ENCODE measurements at regions not wholly inside any gene's neighbourhood (a gene's known extent, or its start where the extent isn't known, plus 50 kb on each side); places are given as distances from the start of the nearest gene placed in this dataset.

DNA sequence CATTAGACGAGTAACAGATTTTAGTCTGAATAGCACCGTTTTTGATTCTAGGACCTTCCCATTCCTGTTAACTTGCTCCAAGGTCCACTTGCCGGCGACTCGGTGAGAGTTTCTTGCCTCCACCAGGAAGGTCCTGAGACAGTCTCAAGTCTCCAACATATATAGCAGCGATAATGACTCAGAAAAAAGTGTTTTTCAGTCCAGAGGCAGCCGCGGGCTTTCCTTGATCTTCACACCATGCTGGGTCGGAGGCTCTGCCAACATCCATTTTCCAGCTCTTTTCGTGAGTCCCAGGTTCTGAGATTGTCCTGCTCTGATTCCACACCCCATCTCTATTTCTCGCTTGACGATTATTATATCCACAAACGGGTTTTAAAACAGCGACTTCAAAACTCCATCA lies 170.5 kb downstream of the GPX5 start:
- Histone ChIP-seq H3K79me2 (ENCODE audit: low read length) (no peaks in the 10 kb centered on the region), H3K4me1 (ENCODE audit: low read length) (no peaks in the 10 kb centered on the region), H3K36me3 (replicated peaks; ENCODE audit: insufficient read depth, low read length) (no peaks in the 10 kb centered on the region), H3K9me3 (replicated peaks; ENCODE audit: insufficient read depth, low read length) (no peaks in the 10 kb centered on the region), H2AFZ (ENCODE audit: low read length) (no peak overlapping the region), H3K9ac (ENCODE audit: low read length) (no peak overlapping the region), H3K27ac (ENCODE audit: low read length) (no peak overlapping the region), H3K27me3 (replicated peaks; ENCODE audit: insufficient read depth, low read length) (no peaks in the 10 kb centered on the region), H3K4me3 (ENCODE audit: low read length) (no peak overlapping the region), H3K9me2 (replicated peaks; ENCODE audit: insufficient read depth, low read length) (no peaks in the 10 kb centered on the region), H3K4me2 (ENCODE audit: low read depth, low read length) (no peak overlapping the region), H4K20me1 (ENCODE audit: insufficient read depth, low read length) (no peaks in the 10 kb centered on the region), H3F3A (ENCODE audit: insufficient read depth, low read length) (no peaks in the 10 kb centered on the region)
- no peak for DNase-seq
- no peak for TF ChIP-seq EZH2 (optimal IDR thresholded peaks at IDR 0.05; ENCODE audit: low read depth, low read length)
- TF ChIP-seq, protein P1, sequence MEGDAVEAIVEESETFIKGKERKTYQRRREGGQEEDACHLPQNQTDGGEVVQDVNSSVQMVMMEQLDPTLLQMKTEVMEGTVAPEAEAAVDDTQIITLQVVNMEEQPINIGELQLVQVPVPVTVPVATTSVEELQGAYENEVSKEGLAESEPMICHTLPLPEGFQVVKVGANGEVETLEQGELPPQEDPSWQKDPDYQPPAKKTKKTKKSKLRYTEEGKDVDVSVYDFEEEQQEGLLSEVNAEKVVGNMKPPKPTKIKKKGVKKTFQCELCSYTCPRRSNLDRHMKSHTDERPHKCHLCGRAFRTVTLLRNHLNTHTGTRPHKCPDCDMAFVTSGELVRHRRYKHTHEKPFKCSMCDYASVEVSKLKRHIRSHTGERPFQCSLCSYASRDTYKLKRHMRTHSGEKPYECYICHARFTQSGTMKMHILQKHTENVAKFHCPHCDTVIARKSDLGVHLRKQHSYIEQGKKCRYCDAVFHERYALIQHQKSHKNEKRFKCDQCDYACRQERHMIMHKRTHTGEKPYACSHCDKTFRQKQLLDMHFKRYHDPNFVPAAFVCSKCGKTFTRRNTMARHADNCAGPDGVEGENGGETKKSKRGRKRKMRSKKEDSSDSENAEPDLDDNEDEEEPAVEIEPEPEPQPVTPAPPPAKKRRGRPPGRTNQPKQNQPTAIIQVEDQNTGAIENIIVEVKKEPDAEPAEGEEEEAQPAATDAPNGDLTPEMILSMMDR (IDR thresholded peaks at IDR 0.05; ENCODE audit: low read length) = no peak
- TF ChIP-seq EZH2phosphoT487 (IDR thresholded peaks at IDR 0.05; ENCODE audit: low read length) = no peak

DNA sequence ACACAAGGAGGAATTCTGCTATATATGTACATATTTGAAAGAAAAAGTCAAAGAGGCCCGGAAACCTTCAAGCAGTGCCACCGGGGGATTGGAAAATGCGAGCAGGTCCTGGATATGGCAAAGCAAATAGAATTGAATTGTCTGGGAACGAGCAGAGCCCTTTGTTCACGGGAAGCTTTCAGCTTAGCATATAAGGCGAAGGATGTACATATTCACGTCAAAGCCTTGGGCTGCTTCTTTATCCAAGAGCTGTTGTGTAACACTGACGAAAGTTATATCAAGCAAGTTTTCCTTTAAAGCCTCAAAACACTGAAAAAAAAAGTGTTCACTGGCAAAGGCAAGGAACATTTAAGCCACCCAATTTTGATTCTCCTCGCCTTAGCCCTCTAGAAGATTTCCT lies 171.0 kb downstream of the GPX5 start:
- no peak overlapping the region for H3K9ac ChIP-seq (ENCODE audit: low read length)
- H3K9me2 ChIP-seq (replicated peaks; ENCODE audit: insufficient read depth, low read length) = no peaks in the 10 kb centered on the region
- DNase-seq = no peak
- H3K9me3 ChIP-seq (replicated peaks; ENCODE audit: insufficient read depth, low read length) = no peaks in the 10 kb centered on the region
- H3K4me3 ChIP-seq (ENCODE audit: low read length) = no peak overlapping the region
- H3F3A ChIP-seq (ENCODE audit: insufficient read depth, low read length) = no peaks in the 10 kb centered on the region
- no peaks in the 10 kb centered on the region for H3K79me2 ChIP-seq (ENCODE audit: low read length)
- H3K27me3 ChIP-seq (replicated peaks; ENCODE audit: insufficient read depth, low read length) = no peaks in the 10 kb centered on the region
- TF ChIP-seq, protein P1 (IDR thresholded peaks at IDR 0.05; ENCODE audit: low read length) = no peak
- TF ChIP-seq EZH2 (optimal IDR thresholded peaks at IDR 0.05; ENCODE audit: low read depth, low read length) (no peak), EZH2phosphoT487 (IDR thresholded peaks at IDR 0.05; ENCODE audit: low read length) (no peak)
- no peak overlapping the region for H3K27ac ChIP-seq (ENCODE audit: low read length)
- no peak overlapping the region for H2AFZ ChIP-seq (ENCODE audit: low read length)
- no peaks in the 10 kb centered on the region for H3K36me3 ChIP-seq (replicated peaks; ENCODE audit: insufficient read depth, low read length)
- H3K4me1 ChIP-seq (ENCODE audit: low read length) = no peaks in the 10 kb centered on the region
- H3K4me2 ChIP-seq (ENCODE audit: low read depth, low read length) = no peak overlapping the region
- no peaks in the 10 kb centered on the region for H4K20me1 ChIP-seq (ENCODE audit: insufficient read depth, low read length)

DNA sequence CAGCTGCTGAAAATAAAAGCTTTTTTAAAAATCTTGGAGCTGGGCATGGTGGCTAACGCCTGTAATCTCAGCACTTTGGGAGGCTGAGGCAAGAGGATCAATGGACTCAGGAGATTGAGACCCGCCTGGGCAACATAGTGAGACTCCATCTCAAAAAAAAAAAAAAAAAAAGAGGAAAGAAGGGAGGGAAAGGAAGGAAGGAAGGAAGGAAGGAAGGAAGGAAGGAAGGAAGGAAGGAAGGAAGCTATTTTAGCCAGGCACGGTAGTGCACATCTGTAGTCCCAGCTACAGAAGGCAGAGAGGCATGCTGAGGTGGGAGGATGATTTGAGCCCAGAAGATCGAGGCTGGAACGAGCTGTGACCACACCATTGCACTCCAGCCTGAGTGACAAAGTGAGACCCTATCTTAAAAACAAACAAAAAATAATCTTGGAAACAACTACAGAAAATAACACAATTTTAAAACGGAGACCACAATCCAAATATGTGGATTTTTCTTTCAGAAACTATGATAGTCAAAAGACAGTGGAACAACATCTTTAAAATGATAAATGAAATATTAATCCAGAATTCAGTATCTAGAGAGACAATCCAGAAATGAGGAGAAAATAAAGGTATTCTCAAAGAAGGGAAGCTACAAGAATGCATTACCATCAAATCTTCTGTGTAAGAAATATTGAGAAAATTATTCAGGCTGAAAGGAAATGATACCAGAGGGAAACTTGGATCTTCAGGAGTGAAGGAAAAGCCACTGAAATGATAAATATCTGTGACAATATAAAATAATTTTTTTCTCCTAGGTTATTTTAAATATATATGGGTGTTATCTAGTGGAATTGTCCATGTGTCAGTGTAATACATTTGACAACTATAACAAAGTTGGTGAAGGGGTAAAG lies 182.0 kb downstream of the GPX5 start:
- H3K27ac ChIP-seq (ENCODE audit: low read length) = no peak overlapping the region
- no peak overlapping the region for H3K4me2 ChIP-seq (ENCODE audit: low read depth, low read length)
- H3F3A ChIP-seq (ENCODE audit: insufficient read depth, low read length) = no peaks in the 10 kb centered on the region
- H3K9me2 ChIP-seq (replicated peaks; ENCODE audit: insufficient read depth, low read length) = no peaks in the 10 kb centered on the region
- no peak for TF ChIP-seq EZH2phosphoT487 (IDR thresholded peaks at IDR 0.05; ENCODE audit: low read length)
- TF ChIP-seq, protein P1 (IDR thresholded peaks at IDR 0.05; ENCODE audit: low read length) = no peak
- no peak for TF ChIP-seq EZH2 (optimal IDR thresholded peaks at IDR 0.05; ENCODE audit: low read depth, low read length)
- H2AFZ ChIP-seq (ENCODE audit: low read length) = no peak overlapping the region
- H3K27me3 ChIP-seq (replicated peaks; ENCODE audit: insufficient read depth, low read length) = no peaks in the 10 kb centered on the region
- H3K79me2 ChIP-seq (ENCODE audit: low read length) = no peaks in the 10 kb centered on the region
- no peaks in the 10 kb centered on the region for H3K4me1 ChIP-seq (ENCODE audit: low read length)
- H3K9ac ChIP-seq (ENCODE audit: low read length) = no peak overlapping the region
- H3K4me3 ChIP-seq (ENCODE audit: low read length) = no peak overlapping the region
- H3K36me3 ChIP-seq (replicated peaks; ENCODE audit: insufficient read depth, low read length) = no peaks in the 10 kb centered on the region
- no peak for DNase-seq
- no peaks in the 10 kb centered on the region for H4K20me1 ChIP-seq (ENCODE audit: insufficient read depth, low read length)
- H3K9me3 ChIP-seq (replicated peaks; ENCODE audit: insufficient read depth, low read length) = no peaks in the 10 kb centered on the region
